Activated naive CD4-positive, alpha-beta T cell treated with Interleukin-2 at 50 U/mL for 16 hours (primary cell): ENCODE measurements at regions not wholly inside any gene's neighbourhood (a gene's known extent, or its start where the extent isn't known, plus 50 kb on each side); places are given as distances from the start of the nearest gene placed in this dataset.

ENCODE experiments used
- DNase-seq: peaks from one replicate; pipeline ENCODE4 v3.0.0-alpha.2; 2020

DNA sequence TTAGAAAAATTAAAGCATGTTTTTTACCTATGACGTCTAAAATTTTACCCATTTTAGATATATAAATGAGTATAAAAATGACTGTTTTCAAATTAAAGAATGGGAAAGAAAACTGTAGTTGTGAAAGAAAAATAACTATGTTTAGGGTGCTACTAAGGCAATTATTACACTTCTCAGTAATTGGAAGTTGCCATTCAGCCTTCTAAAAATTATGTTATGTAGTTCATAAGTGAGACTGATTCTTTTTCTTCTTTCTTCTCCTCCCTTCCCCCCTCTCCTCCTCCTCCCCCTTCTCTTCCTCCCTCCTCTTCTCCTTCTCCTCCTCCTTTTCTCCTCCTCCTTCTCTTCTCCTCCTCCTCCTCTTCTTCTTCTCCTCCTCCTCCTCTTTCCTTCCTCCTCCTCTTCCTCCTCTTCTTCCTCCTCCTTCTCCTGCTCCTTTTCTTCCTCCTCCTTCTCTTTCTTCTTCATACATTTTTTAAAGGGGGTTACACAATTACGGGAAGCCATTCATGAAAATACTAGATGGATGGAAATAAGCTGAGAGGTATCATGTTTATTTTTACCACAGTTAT lies 223.6 kb downstream of the CETN3 start:
- DNase-seq, result no peak

DNA sequence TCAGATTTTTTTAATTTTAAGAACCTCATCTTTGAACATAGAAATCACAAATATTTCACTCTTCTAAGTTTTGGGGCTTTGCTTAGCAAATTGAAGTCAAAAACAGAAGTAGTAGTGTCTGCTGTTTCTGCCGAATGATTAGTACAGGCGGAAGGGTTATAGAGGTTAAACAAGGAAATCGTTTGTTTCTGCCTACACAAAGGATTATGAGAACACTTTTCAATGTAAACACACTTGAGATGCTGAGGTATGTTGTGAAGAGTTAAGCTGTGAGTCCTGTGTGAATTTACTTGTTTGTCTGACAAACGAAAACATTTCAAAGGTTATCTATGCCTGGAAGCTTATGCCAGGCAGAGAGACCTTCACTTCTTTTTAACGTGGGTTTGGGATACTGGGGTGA lies 224.8 kb downstream of the CETN3 start:
- no peak for DNase-seq

DNA sequence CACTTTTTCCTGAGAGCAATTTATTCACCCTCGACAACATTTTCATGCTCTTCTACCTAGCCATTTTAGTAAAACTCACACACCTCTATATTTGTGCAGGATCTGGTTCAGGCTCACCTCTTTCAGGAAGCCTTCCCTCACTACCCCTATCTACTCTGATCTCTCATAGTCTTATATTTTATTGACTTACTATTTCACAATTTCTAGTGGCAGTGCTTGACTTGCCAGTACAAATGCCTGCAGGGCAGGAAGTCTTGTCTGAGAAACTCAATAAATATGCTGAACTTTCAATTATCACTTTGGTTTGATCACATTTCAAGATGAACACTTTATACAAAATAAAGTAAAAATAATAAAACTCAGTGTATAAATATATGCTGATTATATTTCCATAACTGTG lies 226.8 kb downstream of the CETN3 start:
- DNase-seq, result no peak

DNA sequence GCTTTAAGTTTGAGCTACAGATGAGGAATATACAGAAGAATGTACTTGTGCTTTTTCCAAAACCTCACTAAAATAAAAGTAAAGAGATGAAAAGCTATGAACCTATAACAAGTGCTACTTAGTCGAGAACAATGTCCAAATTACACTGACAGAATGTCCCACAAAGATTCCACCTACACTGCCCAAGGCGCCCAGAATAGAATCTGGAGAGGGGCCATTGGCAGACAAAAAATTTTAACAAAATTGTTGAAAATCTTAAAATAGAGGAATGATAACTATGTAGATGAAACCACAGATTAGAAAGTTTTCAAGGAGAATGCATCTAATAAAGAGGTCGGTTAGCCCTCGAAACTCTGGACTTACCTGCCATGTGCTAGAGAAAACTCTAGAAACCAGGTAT lies 235.3 kb downstream of the CETN3 start:
- no peak for DNase-seq

DNA sequence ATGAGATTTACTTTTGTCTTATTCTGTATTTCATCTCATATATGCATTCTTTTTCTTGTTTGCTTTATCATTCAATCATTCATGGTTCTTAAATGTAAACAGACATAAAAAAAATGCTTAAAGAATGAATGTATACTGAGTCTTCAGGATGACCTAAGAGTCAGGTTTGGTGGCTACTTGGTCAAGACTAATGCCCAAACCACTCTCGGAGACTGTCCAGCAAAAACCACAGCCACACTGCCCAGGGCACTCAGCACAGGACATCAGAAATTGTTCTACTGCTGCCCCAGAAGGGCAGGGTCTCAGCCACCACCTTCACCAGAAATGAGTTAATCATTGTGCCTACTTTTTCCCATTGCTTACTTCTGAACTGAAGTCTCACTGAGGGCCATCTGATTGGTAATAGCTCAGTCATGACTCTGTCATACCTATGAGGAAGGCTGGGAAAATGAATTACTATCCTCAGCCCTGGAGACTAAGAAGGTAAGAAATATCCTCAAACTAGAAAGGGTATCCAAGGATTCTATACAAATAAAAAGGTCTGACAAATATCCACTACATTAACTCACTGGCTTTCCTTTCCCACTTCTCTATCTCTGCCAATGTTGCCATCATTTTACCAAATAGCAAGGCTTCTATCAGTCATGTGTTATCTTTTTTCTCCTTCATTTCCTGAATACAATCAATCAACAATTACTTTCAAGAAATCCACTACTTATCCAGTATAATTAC lies 236.1 kb downstream of the CETN3 start:
- DNase-seq, result no peak

DNA sequence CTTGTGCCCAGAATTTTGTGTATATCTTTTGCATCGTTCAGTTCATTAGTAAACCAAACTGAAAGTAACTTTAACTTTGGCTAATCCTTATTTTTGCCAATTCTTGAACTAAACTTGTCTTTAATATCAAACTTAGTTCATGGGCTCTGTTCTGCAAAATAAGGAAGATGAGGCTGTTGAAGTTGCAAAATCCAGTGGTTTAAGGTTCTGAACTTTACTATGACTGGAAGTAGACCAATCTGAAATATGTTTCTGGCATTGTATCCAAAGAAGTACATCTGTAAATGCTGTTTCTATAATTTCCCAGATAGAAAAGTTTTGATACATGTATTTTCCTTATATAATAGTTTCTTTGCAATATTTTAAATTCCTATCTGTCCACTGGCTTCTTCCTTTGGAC lies 238.1 kb downstream of the CETN3 start:
- DNase-seq, result no peak

DNA sequence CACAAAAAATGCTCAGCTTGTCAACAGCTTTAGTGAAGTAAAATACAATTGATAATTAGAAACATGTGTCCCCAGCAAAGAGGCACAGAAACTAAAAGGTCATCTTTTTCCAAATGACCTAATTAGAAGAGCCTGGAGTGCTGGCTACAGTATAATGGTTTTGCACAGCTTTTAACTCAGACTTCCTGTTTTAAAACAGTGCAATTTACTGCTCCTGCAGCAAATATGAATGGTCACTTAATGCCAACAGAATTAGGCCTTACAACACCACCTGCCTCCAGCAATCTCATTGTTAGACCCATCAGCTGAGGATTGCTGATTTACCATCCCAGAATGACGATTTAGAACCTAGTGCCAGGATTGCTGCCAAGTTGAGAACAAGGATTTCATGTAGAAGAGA lies 239.3 kb downstream of the CETN3 start:
- no peak for DNase-seq

DNA sequence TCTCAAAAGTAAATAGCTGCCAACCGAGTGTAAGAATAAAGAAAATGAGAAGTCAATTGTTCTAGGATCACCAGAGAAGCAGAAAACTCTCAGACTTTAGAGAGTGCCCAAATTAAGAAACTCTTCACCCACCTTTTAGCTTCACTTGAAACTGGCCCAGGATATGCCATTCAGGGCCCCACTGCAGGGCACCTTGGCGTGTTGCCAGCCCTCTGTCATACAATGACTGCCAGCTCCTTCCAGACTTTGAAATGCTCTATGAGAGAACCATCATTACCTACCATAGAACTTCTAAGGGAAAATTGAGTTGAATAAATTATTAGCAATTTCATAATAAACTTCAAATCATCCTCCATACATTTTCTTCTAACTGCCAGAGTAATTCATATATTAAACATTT lies 240.5 kb downstream of the CETN3 start:
- no peak for DNase-seq

DNA sequence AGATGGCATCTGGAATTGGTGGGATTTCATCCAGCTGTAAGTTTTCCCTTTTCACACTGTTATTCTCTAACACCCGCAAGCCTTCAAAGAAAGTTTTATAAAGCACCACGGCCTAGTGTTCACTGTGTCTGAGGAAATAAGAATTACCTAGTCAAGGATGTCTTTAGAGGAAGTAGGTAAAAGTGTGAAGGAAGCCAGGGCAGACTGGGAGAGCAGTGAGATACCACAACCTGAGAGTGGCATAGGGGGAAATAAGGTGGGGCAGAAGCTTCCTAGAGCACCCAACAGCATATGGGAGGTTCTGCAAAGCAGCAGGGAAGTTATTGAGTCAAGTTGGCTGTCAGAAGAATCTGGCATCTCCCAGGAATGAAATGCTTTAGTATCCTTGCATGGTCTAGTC lies 241.2 kb downstream of the CETN3 start:
- no peak for DNase-seq

DNA sequence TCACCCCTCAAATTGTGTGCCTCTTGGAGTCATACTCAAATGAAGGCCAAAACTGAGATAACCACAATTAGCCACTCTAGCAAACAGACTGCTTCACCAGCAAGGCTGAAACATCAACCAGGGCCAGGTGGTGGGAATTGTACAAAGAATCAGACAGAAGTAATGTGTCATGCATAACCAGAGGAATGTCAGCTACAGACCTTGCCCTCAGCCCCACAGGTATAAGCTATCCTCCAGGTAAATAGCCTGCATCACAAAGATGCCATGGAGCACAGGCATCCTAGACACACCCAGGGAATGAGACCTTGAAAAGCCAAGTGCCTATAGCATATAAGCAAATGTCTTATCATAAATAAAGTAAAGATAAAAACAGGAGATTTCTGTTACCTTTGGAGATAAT lies 242.7 kb downstream of the CETN3 start:
- DNase-seq, result no peak

DNA sequence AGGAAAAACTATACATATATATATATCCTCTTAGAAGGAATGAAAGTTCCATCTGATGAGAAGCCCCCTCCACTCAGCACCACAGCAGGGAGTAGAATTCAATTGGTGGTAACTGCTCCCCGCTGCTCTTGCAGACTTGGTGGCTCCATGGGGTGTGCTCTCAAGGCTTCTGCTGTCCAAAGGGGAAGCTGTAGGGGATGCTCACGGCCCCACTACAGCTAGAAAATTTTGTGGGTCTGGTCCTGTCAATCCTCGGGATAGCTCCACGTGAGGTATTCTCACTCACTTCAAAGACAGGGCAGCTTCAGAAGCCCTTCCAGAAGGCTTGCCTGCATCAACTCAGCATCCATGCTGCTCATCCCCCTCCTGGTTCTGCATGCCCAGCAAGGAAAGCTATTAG lies 247.2 kb downstream of the CETN3 start:
- no peak for DNase-seq

DNA sequence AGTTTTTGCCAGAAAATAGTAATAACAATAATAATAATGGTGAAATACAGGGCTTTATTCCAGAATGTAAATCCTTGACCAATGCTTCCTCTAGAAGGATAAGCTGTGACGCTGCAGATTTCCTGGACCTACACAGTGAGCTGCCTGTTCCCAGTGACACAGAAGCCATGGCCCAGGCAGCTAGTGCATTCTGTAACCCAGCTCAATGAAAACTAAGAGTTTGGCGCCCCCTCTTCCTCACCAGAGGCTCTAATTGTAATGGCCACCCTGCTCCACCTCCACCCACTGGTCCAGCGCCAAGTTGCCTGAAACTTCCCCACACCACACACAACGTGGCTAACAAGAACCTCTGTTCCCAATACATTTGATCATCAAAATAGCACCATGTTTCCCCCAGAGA lies 248.1 kb downstream of the CETN3 start:
- DNase-seq, result no peak

DNA sequence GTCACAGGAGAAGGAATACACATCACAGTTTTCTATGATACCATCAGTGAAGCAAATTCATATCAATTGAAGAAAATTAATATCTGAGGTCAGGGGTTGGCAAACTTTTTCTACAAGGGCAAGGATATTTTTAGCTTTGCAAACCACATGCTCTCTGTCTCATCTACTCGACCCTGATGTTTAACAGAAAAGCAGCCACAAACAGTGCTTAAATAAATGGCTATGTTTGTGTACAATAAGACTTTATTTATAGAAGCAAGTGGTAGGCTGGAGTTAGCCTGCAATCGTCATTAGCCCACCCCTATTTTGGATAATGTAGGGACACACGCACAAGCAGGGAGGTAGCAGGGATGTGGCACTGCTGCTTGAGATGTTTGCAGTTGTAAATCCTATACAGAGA lies 251.4 kb downstream of the CETN3 start:
- no peak for DNase-seq

DNA sequence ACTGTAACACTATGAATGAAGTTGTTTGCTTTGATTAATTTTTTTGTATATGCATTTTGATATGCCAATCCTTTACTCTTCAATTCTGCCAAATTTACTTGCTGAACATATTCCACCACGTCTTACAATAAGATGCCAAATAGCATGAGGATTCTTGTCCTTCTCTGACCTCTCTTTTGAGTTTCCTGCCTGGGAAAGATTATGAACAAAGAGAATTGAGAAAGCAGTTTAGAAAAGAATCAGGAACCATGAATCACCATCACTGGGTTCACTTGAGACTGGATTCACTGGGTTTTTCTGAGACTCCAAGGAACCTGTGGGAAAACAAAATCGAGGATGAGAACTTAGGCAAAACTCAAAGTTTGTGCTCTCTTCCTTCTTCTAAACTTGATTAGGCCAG lies 256.5 kb downstream of the CETN3 start:
- DNase-seq, result no peak

DNA sequence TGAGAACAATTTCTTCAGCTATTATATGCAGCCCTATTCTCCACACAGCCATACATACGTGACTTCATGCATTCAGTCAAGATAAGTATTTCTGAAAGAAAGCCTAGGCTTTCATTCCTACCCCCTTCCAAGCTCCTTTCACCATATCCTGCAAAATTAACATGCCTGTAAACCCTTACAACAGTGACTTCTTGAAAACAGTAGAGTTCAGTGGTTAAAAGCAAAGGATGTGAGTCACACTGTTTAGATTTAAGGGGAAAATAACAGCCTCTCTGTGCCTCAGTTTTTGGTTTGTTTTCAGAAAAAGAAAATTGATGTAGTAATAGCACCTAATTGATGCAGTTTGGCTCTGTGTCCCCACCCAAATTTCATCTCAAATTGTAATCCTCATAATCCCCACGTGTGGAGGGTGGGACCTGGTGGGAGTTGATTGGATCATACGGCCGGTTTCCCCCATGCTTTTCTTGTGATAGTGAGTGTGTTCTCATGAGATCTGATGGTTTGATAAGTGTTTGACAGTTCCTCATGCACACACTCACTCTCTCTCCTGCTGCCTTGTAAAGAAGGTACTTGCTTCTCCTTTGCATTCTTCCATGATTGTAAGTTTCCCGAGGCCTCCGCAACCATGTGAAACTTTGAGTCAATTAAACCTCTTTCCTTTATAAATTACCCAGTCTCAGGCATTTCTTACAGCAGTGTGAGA lies 264.8 kb downstream of the CETN3 start:
- no peak for DNase-seq

DNA sequence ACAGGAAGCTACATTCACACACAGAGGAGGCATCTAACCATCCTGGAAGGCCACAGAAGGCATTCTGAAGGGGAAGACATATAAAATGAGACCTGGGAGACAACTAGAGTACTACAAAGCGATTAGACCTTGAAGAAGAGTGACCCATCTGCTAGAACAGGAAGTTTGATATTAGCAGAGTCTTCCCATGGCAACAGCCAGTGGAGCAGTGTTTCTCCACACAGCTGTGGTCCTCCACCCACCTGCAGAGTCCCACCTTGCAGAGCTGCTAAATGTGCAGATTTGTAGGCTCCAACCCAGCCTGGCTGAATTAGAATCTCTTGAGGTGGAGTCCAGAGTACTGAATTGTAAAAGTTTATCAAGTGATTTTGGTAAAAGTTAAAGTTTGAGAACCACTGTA lies 267.0 kb downstream of the CETN3 start:
- no peak for DNase-seq

DNA sequence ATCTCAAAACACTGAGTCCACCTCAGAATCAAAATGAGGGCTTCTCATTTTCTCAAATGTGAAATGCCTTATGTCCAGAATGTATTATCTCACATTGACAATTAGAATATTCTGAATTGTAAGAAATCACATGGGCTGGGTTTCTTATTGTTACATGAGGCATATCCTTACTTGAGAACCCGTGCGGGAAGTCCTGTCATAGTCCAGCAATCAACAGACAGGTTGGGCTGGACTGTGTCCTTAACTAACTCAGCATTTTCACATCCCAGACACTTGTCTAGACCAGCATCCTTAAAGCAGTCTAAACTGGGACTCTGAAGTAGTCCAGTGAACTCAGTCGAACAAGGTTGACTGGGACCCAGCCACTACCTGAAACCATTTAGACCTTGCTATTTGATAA lies 267.6 kb downstream of the CETN3 start:
- DNase-seq, result no peak

DNA sequence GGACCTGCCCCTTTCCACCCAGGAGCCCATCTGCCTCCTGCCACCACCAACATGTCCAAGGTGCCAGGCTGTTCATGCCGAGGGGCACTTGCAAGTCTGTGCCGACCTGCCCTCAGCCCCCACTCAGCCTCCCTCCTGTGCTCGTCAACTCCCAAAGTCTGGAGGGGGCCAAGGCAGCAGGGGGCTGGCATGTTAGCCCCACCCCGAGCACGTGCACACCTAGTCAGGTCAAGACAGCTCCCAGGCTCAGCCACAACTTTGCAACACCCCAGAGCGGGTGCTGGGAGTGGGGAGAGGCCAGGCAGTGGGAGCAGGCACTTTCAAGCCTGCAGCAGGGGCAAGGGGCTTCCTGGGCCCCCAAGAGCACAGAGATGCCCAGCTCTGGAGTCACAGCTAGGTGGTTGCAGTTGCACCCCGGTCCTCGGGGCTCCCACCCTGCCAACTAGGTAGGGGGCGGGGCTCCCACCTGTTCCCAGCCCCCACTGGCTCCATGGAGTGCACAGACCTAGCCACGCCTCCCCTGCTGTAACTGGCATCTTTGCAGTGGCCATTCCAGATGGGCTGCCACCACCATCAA lies 272.5 kb downstream of the CETN3 start:
- DNase-seq, result no peak

DNA sequence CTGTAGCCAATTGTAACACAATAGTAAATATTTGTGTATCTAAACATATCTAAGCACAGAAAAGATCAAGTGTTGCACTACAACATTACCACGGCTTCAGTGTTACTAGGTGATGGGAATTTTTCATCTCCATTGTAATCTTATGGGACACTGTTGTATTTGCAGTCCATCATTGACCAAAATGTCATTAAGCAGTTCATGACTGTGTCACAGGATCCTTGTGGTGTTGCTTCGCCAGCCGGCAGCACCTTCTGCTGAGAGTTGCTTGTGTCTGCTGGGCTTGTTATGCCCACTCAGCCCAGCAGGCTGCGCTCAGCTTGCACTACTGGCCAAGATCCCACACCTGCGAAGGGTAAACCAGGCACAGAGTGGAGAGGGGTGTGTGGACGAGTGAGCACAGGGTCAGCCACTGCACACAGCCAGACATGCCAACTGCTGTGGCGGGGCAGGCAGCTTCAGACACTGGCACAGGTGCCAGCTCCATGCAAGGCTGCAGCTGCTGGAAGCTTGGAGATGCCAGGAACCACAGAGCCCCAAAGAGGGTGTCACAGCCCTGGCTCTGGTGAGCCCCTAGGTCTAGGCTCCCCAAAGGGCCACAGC lies 273.7 kb downstream of the CETN3 start:
- DNase-seq, result no peak

DNA sequence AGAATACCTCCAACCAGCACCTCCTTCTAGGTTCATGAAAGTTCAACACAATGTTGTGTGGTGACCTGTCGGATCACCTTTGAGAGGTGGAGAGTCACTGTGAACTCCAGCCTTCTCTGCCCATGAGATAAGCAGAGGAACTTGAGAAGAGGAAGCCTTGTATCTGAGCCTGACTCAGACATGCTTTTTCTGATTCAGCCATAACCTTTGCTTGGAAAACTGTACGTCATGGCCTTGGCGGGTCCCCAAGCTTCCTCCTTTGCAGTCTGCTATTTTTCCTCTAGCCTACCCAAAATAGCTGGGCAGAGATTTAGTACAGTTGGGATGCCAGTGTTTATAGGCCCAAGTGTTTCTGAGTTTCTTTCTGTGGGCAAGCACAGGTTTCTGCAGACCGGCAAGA lies 274.7 kb downstream of the CETN3 start:
- DNase-seq, result no peak

DNA sequence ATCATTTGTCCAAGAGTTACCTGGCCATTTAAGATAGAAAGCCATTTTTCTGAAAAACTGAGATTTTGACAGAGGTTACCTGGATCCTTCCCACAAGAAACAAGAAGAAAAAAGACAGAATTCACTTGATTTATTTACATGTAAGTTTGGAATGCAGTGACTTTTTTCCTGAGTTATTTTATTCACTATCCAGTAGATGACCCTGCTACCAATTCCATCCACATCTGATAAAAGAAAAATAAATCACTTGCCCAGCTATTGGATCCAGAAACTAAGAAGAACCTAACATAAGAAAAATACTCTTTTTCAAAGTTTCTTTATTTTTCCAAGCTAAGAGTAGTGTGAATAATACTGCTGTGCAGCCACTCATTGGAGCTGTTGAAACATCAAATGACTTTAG lies 275.2 kb downstream of the CETN3 start:
- DNase-seq, result no peak

DNA sequence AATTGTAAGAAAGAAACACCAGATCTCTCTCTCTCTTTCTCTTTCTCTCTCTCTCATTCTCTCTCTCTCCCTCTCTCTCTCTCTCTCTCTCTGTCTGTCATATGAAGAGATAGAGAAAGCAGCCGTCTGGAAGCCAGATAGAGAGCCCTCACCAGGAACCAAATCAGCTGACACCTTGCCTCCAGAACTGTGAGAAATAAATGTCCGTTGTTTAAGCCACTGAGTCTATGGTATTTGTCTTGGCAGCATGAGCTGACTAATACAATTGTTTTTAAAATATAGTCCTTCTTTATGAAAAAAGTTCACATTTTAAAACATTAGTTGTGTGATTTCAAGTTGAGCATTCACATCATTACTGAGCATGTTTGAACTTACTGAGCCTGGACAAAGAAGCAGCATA lies 275.6 kb downstream of the CETN3 start:
- no peak for DNase-seq

DNA sequence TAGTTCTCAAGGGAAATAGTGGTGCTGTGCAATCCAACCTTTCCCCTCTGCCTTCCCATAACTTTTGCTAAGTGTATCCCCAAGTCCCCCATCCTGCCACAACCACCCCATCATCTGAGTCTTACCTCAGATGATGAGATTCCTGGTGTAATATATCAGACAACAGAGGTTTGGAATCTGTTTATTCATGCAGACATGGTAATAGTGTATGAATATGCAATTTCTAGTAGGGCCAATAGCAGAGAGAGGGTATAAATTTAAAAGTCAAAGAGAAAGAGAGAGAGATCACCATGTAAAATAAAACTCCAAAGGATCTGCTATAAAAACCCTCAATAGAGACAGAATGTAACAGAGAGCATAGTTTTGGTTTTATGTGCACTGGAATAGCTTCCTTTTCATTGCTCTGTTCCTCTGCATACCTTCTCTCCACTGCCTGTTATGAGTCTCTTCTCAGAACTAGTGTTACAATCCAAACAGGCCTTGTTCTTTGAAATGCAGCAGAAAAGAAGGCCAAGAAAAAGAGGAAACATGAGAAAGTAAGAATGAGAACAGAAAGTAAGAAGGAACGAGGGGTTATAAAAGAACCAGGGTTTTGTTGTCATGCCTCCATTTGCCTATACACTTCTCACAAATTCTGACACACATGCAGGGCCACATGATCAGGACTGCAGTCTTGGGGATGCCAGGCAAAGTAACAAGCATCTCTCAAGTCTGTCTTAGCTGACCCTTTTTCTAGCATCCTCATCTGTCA lies 278.0 kb downstream of the CETN3 start:
- no peak for DNase-seq
